ENCODE measurements at regions not wholly inside any gene's neighbourhood (a gene's known extent, or its start where the extent isn't known, plus 50 kb on each side); places are given as distances from the start of the nearest gene placed in this dataset.

DNA sequence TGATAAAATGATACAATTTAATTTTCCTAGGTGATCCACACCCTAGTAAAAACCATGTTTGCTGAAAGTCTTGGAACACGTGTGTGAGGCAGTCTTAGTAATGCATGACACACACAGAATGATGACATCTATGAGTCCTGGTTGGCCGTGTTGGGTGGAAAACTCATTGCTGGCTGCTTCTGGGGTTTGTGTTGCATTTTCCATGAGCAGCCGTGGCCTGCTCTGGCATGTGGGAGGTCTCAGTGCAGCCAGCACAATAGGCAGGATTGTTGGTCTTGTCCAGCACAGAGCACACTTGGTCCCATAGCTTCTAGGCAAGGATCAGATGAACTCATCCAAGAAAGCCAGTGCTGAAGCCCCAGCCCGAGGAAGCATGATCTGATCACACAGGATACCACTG, 172.8 kb upstream of the UBE3A start:
- Histone ChIP-seq H3K27ac (ENCODE audit: low read depth in 1 of 2, low read length in 2 of 2) (no peak overlapping the region), H2AFZ (ENCODE audit: insufficient read depth, low read depth, low read length, poor library complexity, severe bottlenecking) (no peak overlapping the region), H3K4me1 (ENCODE audit: control insufficient read depth in 1 of 2, insufficient read depth in 2 of 2, low read length in 2 of 2) (no peaks in the 10 kb centered on the region), H3K36me3 (replicated peaks in 1 of 2; ENCODE audit: control insufficient read depth in 1 of 2, insufficient read depth in 2 of 2, low read length in 2 of 2) (no peaks in the 10 kb centered on the region), H3K79me2 (ENCODE audit: insufficient read depth, low read length) (no peaks in the 10 kb centered on the region), H3K9me3 (replicated peaks in 1 of 2; ENCODE audit: control insufficient read depth in 1 of 2, insufficient read depth in 1 of 2, low read length in 2 of 2) (peaks cover 17 to 29% of the 10 kb centered on the region in 2 donors), H4K20me1 (ENCODE audit: insufficient read depth, low read length) (no peaks in the 10 kb centered on the region), H3K4me3 (replicated peaks in 1 of 3; ENCODE audit: low read depth in 2 of 3, low read length in 3 of 3) (no peak overlapping the region), H3K9ac (ENCODE audit: insufficient read depth, low read length, poor library complexity, severe bottlenecking) (no peak overlapping the region), H3K4me2 (replicated peaks; ENCODE audit: extremely low read depth, low read length, poor library complexity, severe bottlenecking) (no peak overlapping the region), H3K27me3 (ENCODE audit: control insufficient read depth in 2 of 2, insufficient read depth in 2 of 2, low read length in 2 of 2) (no peaks in the 10 kb centered on the region)
- 66% methylated on average over 4 of the region's 4 CpGs for WGBS (ENCODE audit: insufficient coverage)
- Mint-ChIP-seq H3K27me3 (ENCODE audit: low read depth in 3 of 3) (peaks cover 0 to 4% (median 3%) of the 10 kb centered on the region in 3 donors), H3K36me3 (no peaks in the 10 kb centered on the region), H3K9me3 (peaks cover 2 to 21% (median 13%) of the 10 kb centered on the region in 7 donors), H3K4me3 (no peak overlapping the region), H3K4me1 (no peaks in the 10 kb centered on the region), H3K27ac (no peak overlapping the region)
- DNase-seq, result no peak
- TF ChIP-seq, protein P1, sequence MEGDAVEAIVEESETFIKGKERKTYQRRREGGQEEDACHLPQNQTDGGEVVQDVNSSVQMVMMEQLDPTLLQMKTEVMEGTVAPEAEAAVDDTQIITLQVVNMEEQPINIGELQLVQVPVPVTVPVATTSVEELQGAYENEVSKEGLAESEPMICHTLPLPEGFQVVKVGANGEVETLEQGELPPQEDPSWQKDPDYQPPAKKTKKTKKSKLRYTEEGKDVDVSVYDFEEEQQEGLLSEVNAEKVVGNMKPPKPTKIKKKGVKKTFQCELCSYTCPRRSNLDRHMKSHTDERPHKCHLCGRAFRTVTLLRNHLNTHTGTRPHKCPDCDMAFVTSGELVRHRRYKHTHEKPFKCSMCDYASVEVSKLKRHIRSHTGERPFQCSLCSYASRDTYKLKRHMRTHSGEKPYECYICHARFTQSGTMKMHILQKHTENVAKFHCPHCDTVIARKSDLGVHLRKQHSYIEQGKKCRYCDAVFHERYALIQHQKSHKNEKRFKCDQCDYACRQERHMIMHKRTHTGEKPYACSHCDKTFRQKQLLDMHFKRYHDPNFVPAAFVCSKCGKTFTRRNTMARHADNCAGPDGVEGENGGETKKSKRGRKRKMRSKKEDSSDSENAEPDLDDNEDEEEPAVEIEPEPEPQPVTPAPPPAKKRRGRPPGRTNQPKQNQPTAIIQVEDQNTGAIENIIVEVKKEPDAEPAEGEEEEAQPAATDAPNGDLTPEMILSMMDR (IDR thresholded peaks at IDR 0.05), result no peak
- intact Hi-C loops (cut with micrococcal nuclease), result no loop called here

DNA sequence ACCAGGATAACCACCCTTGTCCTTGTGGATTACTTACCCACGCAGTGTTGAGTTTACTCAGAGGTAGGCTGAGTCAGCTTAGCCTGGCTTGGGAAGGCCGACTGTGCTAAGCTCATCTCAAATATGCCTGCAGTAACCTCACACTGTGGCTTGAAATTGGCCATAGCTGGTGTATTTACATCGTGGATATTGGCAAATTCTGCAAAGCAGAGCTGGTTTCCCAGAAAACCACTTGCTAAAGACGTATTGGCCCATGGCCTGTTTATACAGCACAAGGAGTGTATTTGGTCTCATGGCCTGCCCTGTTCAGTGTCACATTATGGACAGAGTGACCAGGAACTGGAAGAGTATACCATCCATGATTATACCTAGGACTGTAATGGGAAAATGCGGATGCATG, 170.5 kb upstream of the UBE3A start:
- H3K9me3 Mint-ChIP-seq, result peaks cover 2 to 22% (median 8%) of the 10 kb centered on the region in 7 donors
- no peak overlapping the region for H3K27ac Mint-ChIP-seq
- no peak overlapping the region for H3K27ac ChIP-seq (ENCODE audit: low read depth in 1 of 2, low read length in 2 of 2)
- peaks cover 14 to 26% of the 10 kb centered on the region in 2 donors for H3K9me3 ChIP-seq (replicated peaks in 1 of 2; ENCODE audit: control insufficient read depth in 1 of 2, insufficient read depth in 1 of 2, low read length in 2 of 2)
- intact Hi-C loops (cut with micrococcal nuclease), result no loop called here
- no peak overlapping the region for H3K4me3 Mint-ChIP-seq
- H4K20me1 ChIP-seq (ENCODE audit: insufficient read depth, low read length), result no peaks in the 10 kb centered on the region
- no peaks in the 10 kb centered on the region for H3K4me1 ChIP-seq (ENCODE audit: control insufficient read depth in 1 of 2, insufficient read depth in 2 of 2, low read length in 2 of 2)
- H3K36me3 ChIP-seq (replicated peaks in 1 of 2; ENCODE audit: control insufficient read depth in 1 of 2, insufficient read depth in 2 of 2, low read length in 2 of 2), result no peaks in the 10 kb centered on the region
- 76% methylated on average over 2 of the region's 5 CpGs for WGBS (ENCODE audit: insufficient coverage)
- no peak for DNase-seq
- H3K4me2 ChIP-seq (replicated peaks; ENCODE audit: extremely low read depth, low read length, poor library complexity, severe bottlenecking), result no peak overlapping the region
- TF ChIP-seq, protein P1 (IDR thresholded peaks at IDR 0.05), result no peak
- H3K9ac ChIP-seq (ENCODE audit: insufficient read depth, low read length, poor library complexity, severe bottlenecking), result no peak overlapping the region
- no peak overlapping the region for H3K4me3 ChIP-seq (replicated peaks in 1 of 3; ENCODE audit: low read depth in 2 of 3, low read length in 3 of 3)
- H3K4me1 Mint-ChIP-seq, result no peaks in the 10 kb centered on the region
- H2AFZ ChIP-seq (ENCODE audit: insufficient read depth, low read depth, low read length, poor library complexity, severe bottlenecking), result no peak overlapping the region
- H3K27me3 Mint-ChIP-seq (ENCODE audit: low read depth in 3 of 3), result peaks cover 0 to 3% (median 2%) of the 10 kb centered on the region in 3 donors
- no peaks in the 10 kb centered on the region for H3K27me3 ChIP-seq (ENCODE audit: control insufficient read depth in 2 of 2, insufficient read depth in 2 of 2, low read length in 2 of 2)
- no peaks in the 10 kb centered on the region for H3K79me2 ChIP-seq (ENCODE audit: insufficient read depth, low read length)
- no peaks in the 10 kb centered on the region for H3K36me3 Mint-ChIP-seq

Measured in CD14-positive monocyte (primary cell).